GM12878 (cell line): ENCODE measurements at regions not wholly inside any gene's neighbourhood (a gene's known extent, or its start where the extent isn't known, plus 50 kb on each side); places are given as distances from the start of the nearest gene placed in this dataset.

Experiments
- ATAC-seq: fragments of 200-7000 bp; cut with Tn5 transposase; 3 replicates; pipeline ENCODE4 v1.9.1; 2020; ENCODE audit warnings: mild to moderate bottlenecking, moderate library complexity
- BruUV-seq: library from RNA; stranded (reverse); fragments of 400-500 nt; replicated peaks from 2 replicates; lab custom pipeline; 2021; lab: Mats Ljungman, UMichigan
- CTCF ChIA-PET: fragments of 300-600 bp; sonication (Branson Sonifier 250); formaldehyde crosslinking; extraction: SDS; loops from one replicate; lab custom pipeline; 2021; ENCODE audit warnings: inconsistent platforms; lab: Yijun Ruan, JAX
- POLR2A ChIA-PET: fragments of 350-600 bp; formaldehyde crosslinking; extraction: SDS; loops from one replicate; lab custom pipeline; 2021; ENCODE audit warnings: inconsistent platforms; lab: Charles Lee
- RAD21 ChIA-PET: fragments of 300-600 bp; sonication (Branson Sonifier 250); formaldehyde crosslinking; loops from one replicate; lab custom pipeline; 2023; ENCODE audit warnings: antibody characterized with exemption; ENCODE audit not compliant: unreplicated experiment; lab: Charles Lee
- SMC1A ChIA-PET: fragments of 300-600 bp; sonication (Branson Sonifier 250); formaldehyde crosslinking; loops from one replicate; lab custom pipeline; 2023; ENCODE audit not compliant: unreplicated experiment, uncharacterized antibody; lab: Charles Lee
- DNase-seq: peaks from one replicate; pipeline ENCODE4 v3.0.0-alpha.2; 2011; ENCODE audit warnings: low read depth, low spot score
- FAIRE-seq: peaks from 3 replicates; lab custom pipeline; 2011; peaks lifted over from hg19 to GRCh38; lab: Jason Lieb, UNC
- H2AFZ ChIP-seq: 2 replicates; pipeline ENCODE4 v1.6.0; 2011; ENCODE audit warnings: low read depth, low read length, control low read depth; ENCODE audit not compliant: control insufficient read depth
- H3K27ac ChIP-seq: 2 replicates; pipeline ENCODE4 v1.5.1; 2011; ENCODE audit warnings: control low read depth; ENCODE audit not compliant: control insufficient read depth, insufficient read depth
- H3K27me3 ChIP-seq, 2 experiments: replicated peaks in 1 of 2; 2 replicates each; pipeline versions ENCODE4 v1.6.0 to v1.6.1; 2011; ENCODE audit warnings: low read length in 1 of 2; ENCODE audit not compliant: control insufficient read depth in 2 of 2, insufficient read depth in 2 of 2
- H3K36me3 ChIP-seq, 2 experiments: 2 replicates each; pipeline ENCODE4 v1.5.1; 2011; ENCODE audit warnings: low read length in 1 of 2; ENCODE audit not compliant: control insufficient read depth in 2 of 2, insufficient read depth in 2 of 2
- H3K4me1 ChIP-seq: 2 replicates; pipeline ENCODE4 v1.6.1; 2011; ENCODE audit warnings: mild to moderate bottlenecking, low read length, moderate library complexity, mixed read lengths; ENCODE audit not compliant: control insufficient read depth, insufficient read depth
- H3K4me2 ChIP-seq: 2 replicates; pipeline ENCODE4 v1.6.0; 2011; ENCODE audit warnings: control low read depth; ENCODE audit not compliant: control insufficient read depth, insufficient read depth
- H3K4me3 ChIP-seq: fragments of 200-600 bp; sonication (generic); 2 replicates; pipeline ENCODE4 v1.5.1; 2016
- H3K79me2 ChIP-seq: 2 replicates; pipeline ENCODE4 v1.6.0; 2011; ENCODE audit warnings: low read length; ENCODE audit not compliant: control insufficient read depth, insufficient read depth
- H3K9ac ChIP-seq: 2 replicates; pipeline ENCODE4 v1.8.0; 2011; ENCODE audit warnings: low read length, control low read depth, mixed read lengths; ENCODE audit not compliant: control insufficient read depth, insufficient read depth
- H3K9me3 ChIP-seq: replicated peaks from 3 replicates; pipeline ENCODE4 v1.5.1; 2011; ENCODE audit warnings: mild to moderate bottlenecking, low read length; ENCODE audit not compliant: control insufficient read depth, insufficient read depth
- H4K20me1 ChIP-seq: 2 replicates; pipeline ENCODE4 v1.6.0; 2011; ENCODE audit not compliant: control insufficient read depth, insufficient read depth
- BCL11A ChIP-seq: IDR thresholded peaks from 2 replicates; pipeline ENCODE4 v1.6.1; 2011; ENCODE audit warnings: low read depth, low read length
- CHD1 ChIP-seq: IDR thresholded peaks from 2 replicates; pipeline ENCODE4 v1.6.1; 2012; ENCODE audit warnings: low read depth, low read length, improper control_type of control experiment
- CHD2 ChIP-seq: IDR thresholded peaks from 2 replicates; pipeline ENCODE4 v1.6.1; 2011; ENCODE audit warnings: low read depth, low read length, improper control_type of control experiment, borderline replicate concordance
- CHD4 ChIP-seq: fragments of 200-600 bp; sonication (generic); IDR thresholded peaks from 2 replicates; pipeline ENCODE4 v1.6.1; 2016; ENCODE audit warnings: mild to moderate bottlenecking
- EGR1 ChIP-seq, 2 experiments: IDR thresholded peaks; 1 replicate in 1 of 2; 2 replicates in 1 of 2; pipeline ENCODE4 v1.6.1; 2011 to 2012; ENCODE audit warnings: low read depth in 2 of 2, low read length in 2 of 2, borderline replicate concordance in 1 of 2, mild to moderate bottlenecking in 1 of 2, moderate library complexity in 1 of 2
- HDAC2 ChIP-seq: fragments of 200-600 bp; sonication (generic); IDR thresholded peaks from 2 replicates; pipeline ENCODE4 v1.6.1; 2017
- NBN ChIP-seq: fragments of 450-650 bp; IDR thresholded peaks from 2 replicates; pipeline ENCODE4 v1.6.1; 2016
- RBBP5 ChIP-seq: fragments of 200-600 bp; sonication (generic); conservative IDR thresholded peaks from 2 replicates; pipeline ENCODE4 v1.6.1; 2016
- RUNX3 ChIP-seq: IDR thresholded peaks from 2 replicates; pipeline ENCODE4 v1.6.1; 2012; ENCODE audit warnings: low read length, inconsistent platforms
- SMAD1 ChIP-seq: fragments of 450-650 bp; IDR thresholded peaks from 2 replicates; pipeline ENCODE4 v1.6.1; 2018; ENCODE audit warnings: mild to moderate bottlenecking, low read depth; ENCODE audit not compliant: partially characterized antibody
- SREBF1 ChIP-seq: IDR thresholded peaks from 2 replicates; pipeline ENCODE4 v1.6.1; 2012; ENCODE audit warnings: mild to moderate bottlenecking, low read length
- SUZ12 ChIP-seq: fragments of 200-600 bp; sonication (generic); IDR thresholded peaks from one replicate; pipeline ENCODE4 v1.6.1; 2018; ENCODE audit warnings: antibody characterized with exemption, mild to moderate bottlenecking; ENCODE audit not compliant: unreplicated experiment
- TCF12 ChIP-seq: IDR thresholded peaks from 2 replicates; pipeline ENCODE4 v1.6.1; 2011; ENCODE audit warnings: low read depth, mild to moderate bottlenecking, low read length
- TCF3 ChIP-seq: IDR thresholded peaks from 2 replicates; pipeline ENCODE4 v1.6.1; 2012; ENCODE audit warnings: low read depth, mild to moderate bottlenecking, low read length, borderline replicate concordance; ENCODE audit not compliant: insufficient read depth
- ZNF274 ChIP-seq: IDR thresholded peaks from one replicate; pipeline ENCODE4 v1.8.0; 2011; ENCODE audit not compliant: insufficient read length, insufficient read depth
- WGBS: methylation state at CpG from one replicate; pipeline ENCODE4 v1.1.6; 2016; ENCODE audit warnings: low lambda C conversion rate; ENCODE audit not compliant: insufficient replicate concordance, insufficient coverage; ENCODE audit errors: missing lambda C conversion rate; 5-methylcytosine and 5-hydroxymethylcytosine counted together
- in situ Hi-C: fragments of 300-500 bp; cut with MboI; formaldehyde crosslinking; loops from 9 replicates; pipeline ENCODE4 v1.14.3; 2018; ENCODE audit warnings: mixed read lengths
- intact Hi-C: fragments of 100-400 bp; cut with micrococcal nuclease; formaldehyde crosslinking; loops from one replicate; pipeline ENCODE4 v1.14.2; 2022; ENCODE audit not compliant: unreplicated experiment
- TF ChIP-seq, protein P1 (sequence below): fragments of 450-650 bp; IDR thresholded peaks from 2 replicates; pipeline ENCODE4 v1.6.1; 2017; ENCODE audit warnings: mild to moderate bottlenecking, moderate library complexity

DNA sequence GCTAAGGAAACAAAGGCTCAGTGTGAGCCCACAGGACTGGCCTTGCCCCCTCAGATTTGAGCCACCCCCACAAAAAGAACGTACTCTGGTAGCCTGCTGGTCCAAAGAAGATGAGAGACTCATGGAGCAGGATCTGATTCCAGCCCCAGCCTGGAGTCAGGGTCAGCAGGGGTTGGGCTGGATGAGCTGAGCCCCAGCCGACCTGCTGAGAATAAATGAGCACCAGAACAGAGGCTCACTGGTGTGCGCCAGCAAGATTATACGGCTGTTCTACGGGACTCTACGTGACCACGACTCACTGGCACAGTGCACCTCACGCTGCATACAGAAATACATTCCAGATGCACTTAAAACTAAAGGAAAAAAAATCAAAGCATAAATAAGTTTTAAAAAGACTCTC, 186.0 kb upstream of the RPL38 start:
- Histone ChIP-seq H4K20me1 (no peaks in the 10 kb centered on the region), H3K79me2 (no peaks in the 10 kb centered on the region), H3K4me1 (no peaks in the 10 kb centered on the region), H3K27ac (no peak overlapping the region), H2AFZ (no peak overlapping the region), H3K4me3 (no peak overlapping the region), H3K36me3 (no peaks in the 10 kb centered on the region), H3K27me3 (peaks cover 3% of the 10 kb centered on the region in 2 experiments), H3K4me2 (no peak overlapping the region), H3K9me3 (no peaks in the 10 kb centered on the region), H3K9ac (no peak overlapping the region)
- in situ Hi-C loops: no loop called here
- POLR2A ChIA-PET: no interaction called here
- BruUV-seq: no TSS peak
- intact Hi-C loops: no loop called here
- CTCF ChIA-PET: interaction anchor here (0.9 kb wide), 1 partner anchor 73 kb away, joined by 4 read pairs; no protein-coding TSS in a partner anchor
- FAIRE-seq (no peak), DNase-seq (no peak), ATAC-seq (no peak)
- TF ChIP-seq HDAC2 (no peak), CHD1 (no peak), TCF12 (no peak), ZNF274 (no peak), SMAD1 (no peak), SREBF1 (no peak), RBBP5 (no peak), NBN (no peak), BCL11A (no peak), RUNX3 (no peak), CHD2 (no peak), CHD4 (no peak), EGR1 (IDR thresholded peaks at IDR 0.05; ENCODE audit: borderline replicate concordance in 1 of 2, low read depth in 2 of 2, low read length in 2 of 2) (no peak), TCF3 (no peak), SUZ12 (no peak)
- TF ChIP-seq, protein P1, sequence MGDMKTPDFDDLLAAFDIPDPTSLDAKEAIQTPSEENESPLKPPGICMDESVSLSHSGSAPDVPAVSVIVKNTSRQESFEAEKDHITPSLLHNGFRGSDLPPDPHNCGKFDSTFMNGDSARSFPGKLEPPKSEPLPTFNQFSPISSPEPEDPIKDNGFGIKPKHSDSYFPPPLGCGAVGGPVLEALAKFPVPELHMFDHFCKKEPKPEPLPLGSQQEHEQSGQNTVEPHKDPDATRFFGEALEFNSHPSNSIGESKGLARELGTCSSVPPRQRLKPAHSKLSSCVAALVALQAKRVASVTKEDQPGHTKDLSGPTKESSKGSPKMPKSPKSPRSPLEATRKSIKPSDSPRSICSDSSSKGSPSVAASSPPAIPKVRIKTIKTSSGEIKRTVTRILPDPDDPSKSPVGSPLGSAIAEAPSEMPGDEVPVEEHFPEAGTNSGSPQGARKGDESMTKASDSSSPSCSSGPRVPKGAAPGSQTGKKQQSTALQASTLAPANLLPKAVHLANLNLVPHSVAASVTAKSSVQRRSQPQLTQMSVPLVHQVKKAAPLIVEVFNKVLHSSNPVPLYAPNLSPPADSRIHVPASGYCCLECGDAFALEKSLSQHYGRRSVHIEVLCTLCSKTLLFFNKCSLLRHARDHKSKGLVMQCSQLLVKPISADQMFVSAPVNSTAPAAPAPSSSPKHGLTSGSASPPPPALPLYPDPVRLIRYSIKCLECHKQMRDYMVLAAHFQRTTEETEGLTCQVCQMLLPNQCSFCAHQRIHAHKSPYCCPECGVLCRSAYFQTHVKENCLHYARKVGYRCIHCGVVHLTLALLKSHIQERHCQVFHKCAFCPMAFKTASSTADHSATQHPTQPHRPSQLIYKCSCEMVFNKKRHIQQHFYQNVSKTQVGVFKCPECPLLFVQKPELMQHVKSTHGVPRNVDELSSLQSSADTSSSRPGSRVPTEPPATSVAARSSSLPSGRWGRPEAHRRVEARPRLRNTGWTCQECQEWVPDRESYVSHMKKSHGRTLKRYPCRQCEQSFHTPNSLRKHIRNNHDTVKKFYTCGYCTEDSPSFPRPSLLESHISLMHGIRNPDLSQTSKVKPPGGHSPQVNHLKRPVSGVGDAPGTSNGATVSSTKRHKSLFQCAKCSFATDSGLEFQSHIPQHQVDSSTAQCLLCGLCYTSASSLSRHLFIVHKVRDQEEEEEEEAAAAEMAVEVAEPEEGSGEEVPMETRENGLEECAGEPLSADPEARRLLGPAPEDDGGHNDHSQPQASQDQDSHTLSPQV: no peak
- RAD21 ChIA-PET: no interaction called here
- WGBS: 36% methylated on average over 8 of the region's 8 CpGs
- SMC1A ChIA-PET: no interaction called here
